HepG2 (cell line): ENCODE measurements at regions not wholly inside any gene's neighbourhood (a gene's known extent, or its start where the extent isn't known, plus 50 kb on each side); places are given as distances from the start of the nearest gene placed in this dataset.

Experiments used
- CREM ChIP-seq, 2 experiments: sonication (generic) in 1 of 2; formaldehyde crosslinking in 1 of 2; IDR thresholded peaks; 2 replicates each; pipeline versions ENCODE4 v1.4.0 to v1.6.1; 2016 to 2020; ENCODE audit warnings: antibody characterized with exemption in 1 of 2, mild to moderate bottlenecking in 1 of 2, missing genetic modification reagents in 1 of 2
- E2F2 ChIP-seq: sonication (generic); formaldehyde crosslinking; IDR thresholded peaks from 2 replicates; pipeline ENCODE4 v1.4.0; 2020; ENCODE audit warnings: missing genetic modification reagents, borderline replicate concordance
- EZH2 ChIP-seq: conservative IDR thresholded peaks from 2 replicates; pipeline ENCODE4 v1.6.1; 2012; ENCODE audit warnings: mild to moderate bottlenecking, low read depth, low read length, moderate library complexity
- FOXP4 ChIP-seq: sonication (generic); formaldehyde crosslinking; IDR thresholded peaks from 2 replicates; pipeline ENCODE4 v1.4.0; 2020; ENCODE audit warnings: missing genetic modification reagents
- MTERF4 ChIP-seq: sonication (generic); formaldehyde crosslinking; IDR thresholded peaks from 2 replicates; pipeline ENCODE4 v1.8.0; 2023; ENCODE audit warnings: mild to moderate bottlenecking, missing genetic modification reagents
- NCOA5 ChIP-seq: sonication (generic); formaldehyde crosslinking; IDR thresholded peaks from 2 replicates; pipeline ENCODE4 v1.4.0; 2020; ENCODE audit warnings: missing genetic modification reagents
- RCOR2 ChIP-seq: IDR thresholded peaks from 2 replicates; pipeline ENCODE4 v1.6.1; 2016; ENCODE audit warnings: missing biosample characterization, missing genetic modification reagents
- SALL2 ChIP-seq: sonication (generic); formaldehyde crosslinking; IDR thresholded peaks from 2 replicates; pipeline ENCODE4 v1.8.1; 2023; ENCODE audit warnings: mild to moderate bottlenecking, missing genetic modification reagents, inconsistent platforms
- ZBTB26 ChIP-seq: IDR thresholded peaks from 2 replicates; pipeline ENCODE4 v1.6.1; 2016; ENCODE audit warnings: missing compliant biosample characterization, missing genetic modification reagents, borderline replicate concordance
- ZFP36L1 ChIP-seq: sonication (generic); formaldehyde crosslinking; IDR thresholded peaks from 2 replicates; pipeline ENCODE4 v1.8.0; 2022; ENCODE audit warnings: mild to moderate bottlenecking, missing genetic modification reagents, moderate library complexity
- ZFP62 ChIP-seq: sonication (generic); formaldehyde crosslinking; IDR thresholded peaks from 2 replicates; pipeline ENCODE4 v1.4.0; 2020; ENCODE audit warnings: missing genetic modification reagents
- ZFX ChIP-seq: sonication (generic); formaldehyde crosslinking; IDR thresholded peaks from 2 replicates; pipeline ENCODE4 v1.4.0; 2020; ENCODE audit warnings: mild to moderate bottlenecking, low read depth, missing genetic modification reagents, moderate library complexity
- ZIK1 ChIP-seq: sonication (generic); formaldehyde crosslinking; IDR thresholded peaks from 2 replicates; pipeline ENCODE4 v1.5.0; 2020; ENCODE audit warnings: mild to moderate bottlenecking, low read depth, missing genetic modification reagents, borderline replicate concordance
- ZNF451 ChIP-seq: sonication (generic); formaldehyde crosslinking; IDR thresholded peaks from 2 replicates; pipeline ENCODE4 v1.5.0; 2020; ENCODE audit warnings: mild to moderate bottlenecking, missing genetic modification reagents
- ZNF546 ChIP-seq: sonication (generic); formaldehyde crosslinking; conservative IDR thresholded peaks from 2 replicates; pipeline ENCODE4 v1.8.1; 2023; ENCODE audit warnings: mild to moderate bottlenecking, missing genetic modification reagents
- ZNF670 ChIP-seq: sonication (generic); formaldehyde crosslinking; IDR thresholded peaks from 2 replicates; pipeline ENCODE4 v1.8.0; 2022; ENCODE audit warnings: mild to moderate bottlenecking, missing genetic modification reagents, borderline replicate concordance
- ZNF709 ChIP-seq: sonication (generic); formaldehyde crosslinking; IDR thresholded peaks from 2 replicates; pipeline ENCODE4 v1.5.0; 2020; ENCODE audit warnings: mild to moderate bottlenecking, missing genetic modification reagents
- ZNF792 ChIP-seq: IDR thresholded peaks from 2 replicates; pipeline ENCODE4 v1.6.1; 2016
- ZSCAN31 ChIP-seq: sonication (generic); formaldehyde crosslinking; IDR thresholded peaks from 2 replicates; pipeline ENCODE4 v1.5.0; 2020; ENCODE audit warnings: low read depth, mild to moderate bottlenecking, missing genetic modification reagents
- TF ChIP-seq, protein P1 (sequence below): sonication (generic); formaldehyde crosslinking; conservative IDR thresholded peaks from 2 replicates; pipeline ENCODE4 v1.4.0; 2020; ENCODE audit warnings: missing genetic modification reagents
- TF ChIP-seq, protein P2 (sequence below): sonication (generic); formaldehyde crosslinking; IDR thresholded peaks from 2 replicates; pipeline ENCODE4 v1.4.0; 2020; ENCODE audit warnings: missing genetic modification reagents

GRCh38 chr2:234880551-234881211 is 71.1 kb upstream of the SH3BP4 start (continued):
- TF ChIP-seq ZNF546 (no peak; the same call in 1 of the 2 replicates), EZH2 (no peak), ZFP62 (no peak), E2F2 (no peak), ZNF709 (peak; percentile 85; the same call in 1 of the 2 replicates), FOXP4 (CRISPR knock-in tag) (peak; percentile 95), ZSCAN31 (CRISPR knock-in tag) (peak; percentile 61; the same call in 1 of the 2 replicates), ZFX (CRISPR knock-in tag) (peak; percentile 57), ZFP36L1 (CRISPR knock-in tag) (peak; percentile 96; the same call in 1 of the 2 replicates), ZBTB26 (CRISPR knock-in tag) (peak; percentile 84; the same call in 1 of the 2 replicates), CREM (IDR thresholded peaks at IDR 0.05) (peak; percentile 93), CREM (CRISPR knock-in tag; IDR thresholded peaks at IDR 0.05) (no peak), MTERF4 (CRISPR knock-in tag) (peak; percentile 85; the same call in 1 of the 2 replicates), ZIK1 (no peak), NCOA5 (CRISPR knock-in tag) (no peak), SALL2 (CRISPR knock-in tag) (peak; percentile 74), RCOR2 (CRISPR knock-in tag) (peak; percentile 100), ZNF670 (CRISPR knock-in tag) (no peak; the same call in 1 of the 2 replicates), ZNF792 (peak; percentile 97), ZNF451 (CRISPR knock-in tag) (peak; percentile 55; the same call in 1 of the 2 replicates)
- TF ChIP-seq, protein P1, sequence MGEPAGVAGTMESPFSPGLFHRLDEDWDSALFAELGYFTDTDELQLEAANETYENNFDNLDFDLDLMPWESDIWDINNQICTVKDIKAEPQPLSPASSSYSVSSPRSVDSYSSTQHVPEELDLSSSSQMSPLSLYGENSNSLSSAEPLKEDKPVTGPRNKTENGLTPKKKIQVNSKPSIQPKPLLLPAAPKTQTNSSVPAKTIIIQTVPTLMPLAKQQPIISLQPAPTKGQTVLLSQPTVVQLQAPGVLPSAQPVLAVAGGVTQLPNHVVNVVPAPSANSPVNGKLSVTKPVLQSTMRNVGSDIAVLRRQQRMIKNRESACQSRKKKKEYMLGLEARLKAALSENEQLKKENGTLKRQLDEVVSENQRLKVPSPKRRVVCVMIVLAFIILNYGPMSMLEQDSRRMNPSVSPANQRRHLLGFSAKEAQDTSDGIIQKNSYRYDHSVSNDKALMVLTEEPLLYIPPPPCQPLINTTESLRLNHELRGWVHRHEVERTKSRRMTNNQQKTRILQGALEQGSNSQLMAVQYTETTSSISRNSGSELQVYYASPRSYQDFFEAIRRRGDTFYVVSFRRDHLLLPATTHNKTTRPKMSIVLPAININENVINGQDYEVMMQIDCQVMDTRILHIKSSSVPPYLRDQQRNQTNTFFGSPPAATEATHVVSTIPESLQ (CRISPR knock-in tag) = no peak
- TF ChIP-seq, protein P2, sequence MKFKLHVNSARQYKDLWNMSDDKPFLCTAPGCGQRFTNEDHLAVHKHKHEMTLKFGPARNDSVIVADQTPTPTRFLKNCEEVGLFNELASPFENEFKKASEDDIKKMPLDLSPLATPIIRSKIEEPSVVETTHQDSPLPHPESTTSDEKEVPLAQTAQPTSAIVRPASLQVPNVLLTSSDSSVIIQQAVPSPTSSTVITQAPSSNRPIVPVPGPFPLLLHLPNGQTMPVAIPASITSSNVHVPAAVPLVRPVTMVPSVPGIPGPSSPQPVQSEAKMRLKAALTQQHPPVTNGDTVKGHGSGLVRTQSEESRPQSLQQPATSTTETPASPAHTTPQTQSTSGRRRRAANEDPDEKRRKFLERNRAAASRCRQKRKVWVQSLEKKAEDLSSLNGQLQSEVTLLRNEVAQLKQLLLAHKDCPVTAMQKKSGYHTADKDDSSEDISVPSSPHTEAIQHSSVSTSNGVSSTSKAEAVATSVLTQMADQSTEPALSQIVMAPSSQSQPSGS = peak; percentile 98
